Loucy (cell line): ENCODE measurements at regions not wholly inside any gene's neighbourhood (a gene's known extent, or its start where the extent isn't known, plus 50 kb on each side); places are given as distances from the start of the nearest gene placed in this dataset.

Source experiments
- EZH2phosphoT487 ChIP-seq: fragments of 200-600 bp; IDR thresholded peaks from 2 replicates; pipeline ENCODE4 v1.6.1; 2018; ENCODE audit warnings: antibody characterized with exemption, mild to moderate bottlenecking, moderate library complexity, borderline replicate concordance
- TF ChIP-seq, protein P1 (sequence below): fragments of 200-600 bp; sonication (generic); conservative IDR thresholded peaks from 2 replicates; pipeline ENCODE4 v1.5.1; 2014; ENCODE audit warnings: mild to moderate bottlenecking, antibody characterized with exemption, low read length

DNA sequence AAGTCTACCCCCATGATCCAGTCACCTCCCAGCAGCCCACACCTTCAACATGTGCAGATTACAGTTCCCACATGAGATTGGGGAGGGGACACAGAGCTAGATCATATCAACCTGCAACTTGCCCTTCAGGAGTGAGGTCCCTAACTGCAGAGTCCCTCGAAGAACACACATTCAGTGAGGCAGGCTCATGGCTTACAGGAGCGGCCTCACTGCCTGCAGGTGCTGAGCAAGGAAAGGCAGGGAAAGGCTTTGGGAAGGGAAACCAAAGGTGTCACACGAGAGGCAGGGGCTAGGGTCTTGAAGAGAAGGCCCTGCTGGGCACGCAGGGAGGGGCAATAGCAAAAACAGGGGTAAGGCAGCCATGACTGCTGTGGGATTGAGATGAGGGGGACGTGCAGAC is 182.4 kb upstream of the CHRNA7 start:
- TF ChIP-seq, protein P1, sequence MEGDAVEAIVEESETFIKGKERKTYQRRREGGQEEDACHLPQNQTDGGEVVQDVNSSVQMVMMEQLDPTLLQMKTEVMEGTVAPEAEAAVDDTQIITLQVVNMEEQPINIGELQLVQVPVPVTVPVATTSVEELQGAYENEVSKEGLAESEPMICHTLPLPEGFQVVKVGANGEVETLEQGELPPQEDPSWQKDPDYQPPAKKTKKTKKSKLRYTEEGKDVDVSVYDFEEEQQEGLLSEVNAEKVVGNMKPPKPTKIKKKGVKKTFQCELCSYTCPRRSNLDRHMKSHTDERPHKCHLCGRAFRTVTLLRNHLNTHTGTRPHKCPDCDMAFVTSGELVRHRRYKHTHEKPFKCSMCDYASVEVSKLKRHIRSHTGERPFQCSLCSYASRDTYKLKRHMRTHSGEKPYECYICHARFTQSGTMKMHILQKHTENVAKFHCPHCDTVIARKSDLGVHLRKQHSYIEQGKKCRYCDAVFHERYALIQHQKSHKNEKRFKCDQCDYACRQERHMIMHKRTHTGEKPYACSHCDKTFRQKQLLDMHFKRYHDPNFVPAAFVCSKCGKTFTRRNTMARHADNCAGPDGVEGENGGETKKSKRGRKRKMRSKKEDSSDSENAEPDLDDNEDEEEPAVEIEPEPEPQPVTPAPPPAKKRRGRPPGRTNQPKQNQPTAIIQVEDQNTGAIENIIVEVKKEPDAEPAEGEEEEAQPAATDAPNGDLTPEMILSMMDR, result no peak
- TF ChIP-seq EZH2phosphoT487, result no peak
